NCI-H226 (cell line): ENCODE measurements at regions not wholly inside any gene's neighbourhood (a gene's known extent, or its start where the extent isn't known, plus 50 kb on each side); places are given as distances from the start of the nearest gene placed in this dataset.
"Not testable (repeated sequence)": the region's sequence is repeated elsewhere in the genome, so short reads cannot be mapped to it uniquely, and the experiment has no call there.

Experiments used
- DNase-seq: peaks from one replicate; pipeline ENCODE4 v3.0.0-alpha.2; 2015

DNA sequence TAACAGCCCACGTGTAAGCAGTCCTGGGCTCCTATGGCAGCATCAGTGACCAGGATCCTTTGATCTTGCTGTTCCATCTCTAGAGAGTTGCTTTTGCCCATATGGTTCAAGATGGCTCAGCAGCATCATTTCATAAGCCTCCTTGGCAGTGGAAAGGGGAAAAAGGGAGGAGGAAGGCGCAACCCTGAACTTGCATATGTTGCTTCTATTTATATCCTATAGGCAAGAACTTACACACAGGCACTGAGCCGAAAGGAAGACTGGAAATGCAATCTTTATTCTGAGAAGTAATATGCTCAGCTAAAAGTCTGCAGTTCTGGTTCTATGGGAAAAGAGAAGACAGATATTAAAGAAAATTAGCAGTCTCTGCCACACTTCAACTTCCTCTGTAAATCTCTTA, 167.7 kb upstream of the PLXNC1 start:
- DNase-seq: no peak

DNA sequence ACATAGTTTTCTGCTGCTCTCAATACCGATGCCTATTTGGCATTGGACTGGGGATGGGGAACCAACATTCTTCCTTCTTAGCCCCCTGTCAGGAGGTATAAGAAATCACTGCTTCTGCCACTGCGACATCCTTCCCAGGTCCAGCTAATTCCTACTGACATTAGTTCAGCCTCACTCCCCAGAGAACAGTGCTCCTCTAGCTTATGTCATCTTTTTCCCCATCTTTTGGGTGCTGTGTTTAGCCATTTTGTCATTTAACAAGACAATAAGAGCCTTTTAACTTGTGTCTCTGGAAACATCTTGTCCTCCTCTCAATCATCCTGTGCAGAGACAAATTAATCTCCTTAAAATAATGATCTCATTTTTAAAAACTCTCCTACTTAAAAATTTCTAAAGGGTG, 167.0 kb upstream of the PLXNC1 start:
- no peak for DNase-seq

DNA sequence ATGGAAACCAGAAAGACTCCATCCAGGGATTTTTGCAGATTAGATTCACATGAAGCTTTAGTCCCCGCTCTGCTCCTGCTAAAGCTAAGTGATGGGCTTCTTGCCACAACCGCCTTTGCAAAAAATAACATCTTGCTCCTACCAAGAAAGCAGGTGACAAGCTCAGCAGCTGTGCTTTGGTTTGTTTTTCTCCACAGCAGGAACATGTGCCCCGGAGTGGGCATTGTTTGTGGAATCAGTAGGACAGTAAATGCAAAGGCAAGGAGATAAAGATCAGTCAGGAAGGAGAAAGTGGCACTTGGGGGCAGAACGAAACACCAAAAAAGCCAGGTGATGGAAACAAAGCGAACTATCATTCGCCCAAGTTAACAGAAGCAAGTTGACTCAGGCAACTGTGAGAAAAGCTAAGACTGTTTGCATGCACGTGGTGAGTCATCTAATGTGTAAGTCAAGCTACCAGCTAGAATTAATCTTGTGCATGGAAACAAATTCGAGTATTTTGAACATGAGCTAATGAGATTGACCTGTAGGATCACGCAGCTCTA, 165.5 kb upstream of the PLXNC1 start:
- peak; percentile 66 for DNase-seq

DNA sequence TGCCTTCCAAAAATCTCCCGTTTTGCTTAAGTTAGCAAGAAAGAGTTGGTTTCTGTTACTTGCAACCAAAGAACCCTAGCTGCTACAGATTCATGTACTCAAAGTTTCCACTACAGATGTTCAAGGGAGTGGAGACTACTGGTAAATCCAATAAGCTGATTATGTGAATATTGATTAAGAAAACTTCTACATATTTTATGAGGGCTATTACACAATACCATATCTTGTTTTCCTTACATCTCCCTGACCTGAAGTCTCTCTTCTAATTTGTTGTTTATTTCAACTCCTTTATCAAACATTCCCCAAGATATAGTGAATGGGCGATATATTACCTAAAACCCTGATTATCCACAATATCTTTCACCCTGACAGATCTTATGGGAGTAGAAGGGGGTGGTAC, 164.4 kb upstream of the PLXNC1 start:
- no peak for DNase-seq

DNA sequence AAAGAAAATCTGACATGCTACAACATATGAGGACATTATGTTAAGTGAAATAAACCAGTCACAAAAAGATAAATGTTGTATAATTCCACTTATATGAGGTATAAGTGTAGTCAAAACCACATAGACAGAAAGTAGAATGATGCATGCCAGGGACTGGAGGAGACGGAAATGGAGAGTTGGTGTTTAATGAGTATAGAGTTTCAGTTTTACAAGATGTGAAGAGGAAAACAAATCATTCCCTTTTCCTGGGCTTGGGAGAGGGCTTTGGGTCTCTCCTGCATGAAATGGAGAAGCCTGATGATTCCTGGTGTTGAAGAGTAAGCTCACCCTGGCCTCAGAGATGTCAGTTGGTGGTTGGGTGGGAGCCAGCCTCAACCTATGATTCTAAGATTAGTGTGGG, 158.4 kb upstream of the PLXNC1 start:
- DNase-seq: no peak

DNA sequence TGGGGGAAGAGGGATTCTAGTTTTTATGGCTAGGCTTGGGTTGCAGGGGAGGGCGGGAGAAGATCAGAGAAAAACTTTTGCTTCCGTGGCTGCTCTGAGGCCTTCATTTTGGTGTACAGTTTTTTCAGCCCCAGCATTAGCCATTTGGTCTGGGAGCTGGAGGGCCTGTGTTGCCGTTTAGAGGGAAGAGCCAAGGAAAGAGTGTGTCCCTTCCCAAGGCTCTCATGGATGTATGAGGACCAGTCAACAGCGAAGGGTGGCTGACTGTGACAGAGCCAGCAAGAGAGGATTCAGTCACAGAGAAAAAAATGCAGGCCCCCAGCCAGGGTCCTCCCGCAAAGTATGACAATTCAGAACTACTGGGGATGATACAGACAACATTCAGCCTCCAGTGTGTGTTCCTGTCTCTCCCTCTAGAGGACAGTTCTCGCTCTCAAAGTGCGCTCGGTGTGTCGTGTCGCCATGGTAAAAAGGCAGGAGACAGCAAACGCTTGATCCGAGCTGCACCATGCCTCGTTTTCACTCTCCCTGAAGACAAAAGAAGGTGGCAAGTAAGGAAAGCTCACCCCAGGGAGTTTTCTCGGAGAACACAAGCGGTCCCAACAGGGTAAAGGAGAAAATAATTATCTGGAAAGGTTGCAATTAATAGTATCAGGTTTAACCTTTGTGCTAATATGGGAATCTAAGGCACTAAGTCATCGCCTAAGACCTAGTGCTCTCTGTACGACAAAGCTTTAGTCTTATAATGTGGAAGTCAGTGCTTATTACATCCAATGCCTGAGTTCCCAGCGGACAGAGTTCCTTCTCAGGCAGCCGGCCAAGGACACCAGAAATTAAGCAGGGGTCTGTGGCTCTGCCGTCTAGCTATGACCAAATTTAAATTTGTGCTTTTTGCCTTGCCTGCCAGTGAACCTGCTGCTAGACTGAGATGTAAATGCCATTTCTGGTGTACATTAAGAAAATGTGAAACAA, 157.3 kb upstream of the PLXNC1 start:
- DNase-seq: no peak

DNA sequence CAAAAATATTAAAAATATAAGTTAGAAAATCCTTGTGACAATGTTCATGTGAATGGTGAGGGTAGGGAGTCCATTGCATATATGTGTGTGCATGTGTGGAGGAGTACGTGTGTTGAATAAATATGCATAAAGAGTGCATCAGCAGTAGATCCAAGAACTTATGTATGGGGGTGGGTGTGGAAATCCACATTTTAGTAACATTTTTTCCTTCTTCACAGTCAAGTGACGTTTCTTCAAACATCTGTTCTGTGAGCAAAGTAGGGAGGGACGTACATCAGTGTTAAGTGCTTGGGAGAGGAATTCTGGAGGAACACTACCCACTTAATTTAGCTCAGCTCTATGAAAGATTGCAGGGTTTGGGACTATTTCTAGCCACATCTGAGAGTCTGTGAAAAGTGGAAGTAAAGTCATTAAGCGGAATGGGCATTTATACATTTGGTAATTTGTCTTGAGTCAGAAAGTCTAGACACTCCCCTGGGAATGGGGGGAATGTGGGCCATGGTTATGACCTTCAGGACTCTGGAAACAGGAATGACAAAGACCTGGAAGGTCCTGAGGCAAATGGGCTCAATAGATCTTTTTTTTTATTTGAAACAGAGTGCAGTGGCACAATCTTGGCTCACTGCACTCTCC, 156.4 kb upstream of the PLXNC1 start:
- no peak for DNase-seq

DNA sequence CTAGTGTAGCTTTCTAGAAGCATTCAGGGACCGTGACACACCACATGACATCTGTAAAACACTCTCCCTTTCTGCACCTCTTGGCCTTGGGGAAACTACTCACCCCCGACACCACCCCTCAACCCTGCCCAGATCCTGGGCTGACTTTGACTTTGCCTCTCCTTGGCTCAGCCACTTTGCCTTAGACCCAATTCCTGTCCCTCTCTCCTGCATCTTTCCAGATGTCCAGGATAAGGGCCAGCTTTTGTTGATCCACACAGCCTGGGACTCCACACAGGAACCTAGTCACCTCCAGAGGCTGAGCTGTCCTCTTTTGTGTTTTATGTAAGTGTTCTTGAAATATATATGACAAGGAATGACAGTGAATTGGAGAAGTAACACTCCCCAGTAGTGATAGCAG, 153.7 kb upstream of the PLXNC1 start:
- DNase-seq: no peak

DNA sequence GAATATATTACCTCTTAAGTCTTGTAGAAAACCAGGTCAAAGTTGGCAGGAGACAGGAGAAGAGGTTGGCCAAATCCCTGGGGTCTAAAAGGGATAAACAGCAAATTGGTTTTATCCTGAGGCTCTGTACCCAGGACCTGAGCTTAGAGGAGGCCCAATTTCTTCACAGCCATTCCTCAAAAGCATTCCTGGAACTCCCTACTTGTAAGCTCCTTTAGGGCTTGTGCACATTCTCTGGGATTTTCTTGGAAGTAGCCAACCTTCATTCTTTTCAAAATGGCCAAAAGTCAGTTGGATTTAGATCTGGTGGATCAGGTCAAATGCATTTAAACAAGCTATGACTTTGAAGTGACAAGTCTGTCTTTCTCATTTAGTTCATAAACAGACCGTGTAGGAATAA, 152.1 kb upstream of the PLXNC1 start:
- no peak for DNase-seq

DNA sequence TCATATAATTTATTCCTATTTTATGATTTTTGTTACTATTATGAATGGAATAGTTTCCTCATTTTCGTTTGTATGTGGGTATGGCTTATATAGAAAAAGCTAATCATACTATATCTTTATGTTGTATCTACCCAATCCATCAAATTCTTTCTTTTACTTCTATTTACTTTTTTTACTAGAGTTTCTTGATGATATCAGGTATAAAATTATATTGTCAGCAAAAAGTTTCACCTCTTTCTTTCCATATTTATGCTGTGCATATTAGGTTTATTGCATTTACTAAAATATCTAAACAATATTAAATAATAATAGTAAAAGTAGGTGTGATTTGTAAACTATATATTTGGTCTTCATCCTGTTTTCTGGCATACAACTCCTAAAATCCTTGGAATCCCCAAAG, 146.7 kb upstream of the PLXNC1 start:
- no peak for DNase-seq

DNA sequence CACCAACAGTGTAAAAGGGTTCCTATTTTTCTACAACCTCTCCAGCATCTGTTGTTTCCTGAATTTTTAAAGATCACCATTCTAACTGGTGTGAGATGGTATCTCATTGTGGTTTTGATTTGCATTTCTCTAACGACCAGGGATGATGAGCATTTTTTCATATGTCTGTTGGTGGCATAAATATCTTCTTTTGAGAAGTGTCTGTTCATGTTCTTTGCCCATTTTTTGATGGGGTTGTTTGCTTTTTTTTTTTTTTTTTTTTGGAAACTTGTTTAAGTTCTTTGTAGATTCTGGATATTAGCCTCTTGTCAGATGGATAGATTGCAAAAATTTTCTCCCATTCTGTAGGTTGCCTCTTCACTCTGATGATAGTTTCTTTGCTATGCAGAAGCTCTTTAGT, 145.5 kb upstream of the PLXNC1 start:
- not testable (repeated sequence) for DNase-seq

DNA sequence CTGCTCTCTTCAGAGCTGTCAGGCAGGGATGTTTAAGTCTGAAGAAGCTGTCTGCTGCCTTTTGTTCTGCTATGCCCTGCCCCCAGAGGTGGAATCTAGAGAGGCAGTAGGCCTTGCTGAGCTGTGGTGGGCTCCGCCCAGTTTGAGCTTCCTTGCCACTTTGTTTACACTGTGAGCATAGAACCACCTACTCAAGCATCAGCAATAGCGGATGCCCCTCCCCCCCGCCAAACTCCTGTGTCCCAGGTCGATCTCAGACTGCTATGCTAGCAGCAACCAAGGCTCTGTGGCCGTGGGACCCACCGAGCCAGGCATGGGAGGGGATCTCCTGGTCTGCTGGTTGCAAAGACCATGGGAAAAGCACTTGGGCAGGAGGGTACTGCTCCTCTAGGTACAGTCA, 140.5 kb upstream of the PLXNC1 start:
- DNase-seq: not testable (repeated sequence)

DNA sequence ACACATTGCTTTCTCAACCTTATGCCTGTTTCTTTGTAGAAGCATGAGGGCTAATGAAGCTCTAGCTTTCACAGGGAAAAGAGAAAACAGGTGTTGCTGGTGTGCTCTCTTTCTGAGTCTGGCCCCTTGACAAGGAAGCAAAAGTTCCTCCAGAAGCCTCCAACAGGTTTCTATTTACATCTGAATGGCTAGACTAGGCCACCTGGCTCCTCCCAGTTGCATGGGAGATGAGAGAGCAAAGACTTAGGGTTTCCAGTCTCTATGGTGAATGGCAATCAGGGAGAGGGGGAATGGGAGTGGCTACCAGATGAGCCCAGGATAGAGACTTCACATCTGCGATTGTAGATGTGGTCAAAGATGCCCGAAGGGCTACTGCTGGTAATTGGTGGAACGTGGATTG, 138.1 kb upstream of the PLXNC1 start:
- no peak for DNase-seq

DNA sequence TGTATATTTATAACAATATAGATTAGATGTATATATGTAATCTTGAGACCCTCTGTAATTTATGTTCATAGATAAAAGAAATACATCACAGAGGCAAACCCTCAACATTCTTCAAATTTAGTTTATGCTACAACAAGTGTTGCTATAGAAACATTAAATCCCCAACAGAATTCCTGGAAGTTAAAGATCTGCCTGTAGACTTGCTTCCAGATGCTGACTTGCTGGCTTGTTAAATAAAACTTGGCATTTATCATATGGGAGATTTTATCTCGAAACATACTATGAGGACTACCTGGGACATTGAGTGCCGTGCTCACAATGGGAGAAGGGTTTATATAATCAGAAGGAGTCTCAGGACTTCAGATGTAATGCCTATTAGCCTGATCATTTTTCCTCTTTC, 136.3 kb upstream of the PLXNC1 start:
- no peak for DNase-seq

DNA sequence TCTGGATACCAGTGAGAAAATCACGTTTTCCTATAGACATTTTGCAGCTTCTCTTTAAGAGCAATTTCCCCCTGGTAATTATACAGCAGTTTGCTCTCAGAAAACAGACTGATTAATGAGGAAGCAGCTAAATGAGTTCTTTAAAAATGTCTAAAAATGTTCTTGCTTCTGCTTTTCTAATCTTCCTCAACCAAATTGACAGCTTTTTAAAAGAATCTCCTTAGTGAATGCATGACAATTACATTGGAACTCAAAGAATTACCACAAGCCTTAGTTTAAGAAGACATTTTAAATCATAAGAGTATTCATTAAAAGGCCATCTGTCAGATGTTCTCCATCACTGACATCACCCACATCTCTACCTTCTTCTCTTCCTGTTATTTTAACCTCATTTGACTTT, 135.8 kb upstream of the PLXNC1 start:
- no peak for DNase-seq

DNA sequence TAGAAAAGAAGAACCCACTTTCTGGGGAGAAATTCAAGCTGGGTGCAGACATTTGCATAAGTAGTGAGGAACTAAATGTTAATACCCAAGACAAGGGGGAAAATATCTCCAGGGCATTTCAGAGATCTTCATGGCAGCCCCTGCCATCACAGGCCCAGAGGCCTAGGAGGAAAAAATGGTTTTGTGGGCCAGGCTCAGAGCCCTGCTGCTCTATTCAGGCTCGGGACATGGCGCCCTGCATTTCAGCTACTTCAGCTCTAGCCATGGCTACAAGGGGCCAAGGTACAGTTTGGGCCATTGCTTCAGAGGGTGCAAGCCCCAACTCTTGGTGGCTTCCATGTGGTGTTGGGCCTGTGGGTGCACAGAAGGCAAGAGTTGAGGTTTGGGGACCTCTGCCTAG, 131.1 kb upstream of the PLXNC1 start:
- not testable (repeated sequence) for DNase-seq

DNA sequence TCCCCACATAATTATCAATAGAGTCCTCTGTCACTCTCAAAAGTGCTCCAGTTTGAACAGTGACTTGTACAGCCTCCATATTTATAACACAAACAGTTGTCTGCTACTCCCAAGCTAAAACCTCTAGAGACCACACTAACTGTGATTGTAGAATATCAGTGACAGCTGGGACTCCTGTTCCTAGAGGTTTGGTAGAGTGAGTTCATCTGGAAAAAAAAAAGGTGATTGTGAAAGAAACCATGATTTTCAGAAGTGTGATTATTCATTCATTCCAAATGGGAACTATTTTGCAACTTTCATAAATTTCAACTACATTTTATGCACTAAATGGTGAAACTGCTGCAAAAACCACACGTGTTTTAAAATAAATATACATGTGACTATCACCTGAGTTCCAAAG, 128.0 kb upstream of the PLXNC1 start:
- no peak for DNase-seq

DNA sequence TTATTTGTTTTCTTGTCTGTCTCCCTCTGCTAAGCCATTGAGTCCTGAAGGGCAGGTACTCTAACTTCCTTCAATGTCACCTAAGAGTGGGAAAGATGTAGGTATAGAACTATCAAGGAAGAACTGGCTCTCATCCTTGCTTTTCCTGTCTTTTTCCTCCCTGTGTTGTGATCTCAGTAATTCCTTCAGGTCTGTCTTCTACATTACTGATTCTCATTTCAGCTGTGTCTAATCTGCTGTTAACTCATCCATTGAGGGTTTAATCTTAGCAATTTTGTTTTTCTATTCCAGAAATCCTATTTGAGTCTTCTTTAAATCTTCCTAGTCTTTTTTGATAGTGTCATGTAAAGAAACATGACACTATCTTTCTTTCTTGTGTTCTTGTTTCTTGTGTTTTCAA, 124.5 kb upstream of the PLXNC1 start:
- no peak for DNase-seq

DNA sequence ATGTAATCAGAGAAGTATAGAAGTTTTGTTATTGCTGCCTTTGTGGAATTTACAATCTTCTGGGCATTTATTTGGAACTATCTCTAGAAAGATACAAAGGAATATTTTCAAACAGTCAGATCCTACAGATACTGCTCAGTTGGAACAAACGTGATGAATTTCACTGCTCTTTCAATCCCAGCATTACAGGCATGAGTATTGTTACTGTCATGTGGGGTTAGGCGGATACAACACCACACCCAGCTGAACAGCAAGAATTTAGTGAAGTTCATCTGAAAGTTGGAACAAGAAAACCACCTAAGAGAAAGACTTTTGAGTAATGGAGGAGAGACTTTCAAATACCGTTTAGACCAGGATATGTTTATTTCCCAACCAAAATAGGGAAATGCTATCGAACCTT, 123.3 kb upstream of the PLXNC1 start:
- DNase-seq: no peak

DNA sequence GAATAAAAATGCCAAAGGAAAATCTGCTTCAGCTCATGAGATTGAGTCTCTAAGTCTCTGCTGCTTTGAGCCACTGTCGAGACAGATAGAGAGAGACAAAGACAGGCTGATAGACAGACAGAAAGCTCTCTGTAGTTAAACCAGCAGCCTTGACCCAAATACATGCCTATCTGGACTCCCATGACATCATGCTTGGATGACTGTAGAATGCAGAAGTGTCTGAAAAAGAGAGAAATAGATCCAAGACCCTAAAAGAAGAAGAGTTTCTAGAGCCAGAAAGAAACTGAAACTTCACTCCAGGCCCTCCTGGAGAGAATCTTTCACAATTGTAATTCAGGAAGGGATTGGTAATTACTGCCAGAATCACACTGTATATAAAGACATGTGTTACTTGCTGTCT, 122.6 kb upstream of the PLXNC1 start:
- DNase-seq: no peak

DNA sequence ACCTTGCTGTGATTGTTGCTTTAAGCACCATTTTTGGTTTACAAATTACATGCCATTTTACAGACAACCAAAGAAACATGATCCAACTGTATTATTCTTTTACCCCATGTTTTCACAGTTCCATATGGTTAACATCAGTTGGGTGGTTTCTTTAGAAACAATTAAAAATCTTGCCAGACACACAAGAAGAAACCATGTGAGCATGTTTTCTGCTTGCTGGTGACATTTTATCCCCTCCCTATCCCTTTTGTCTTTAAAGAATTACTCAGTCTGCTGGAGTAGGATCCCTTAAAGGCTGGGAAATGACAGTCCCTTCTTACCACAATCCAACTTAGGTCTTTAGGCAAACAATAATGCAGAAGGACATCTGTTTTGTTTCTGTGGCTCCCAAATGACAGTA, 121.8 kb upstream of the PLXNC1 start:
- no peak for DNase-seq

DNA sequence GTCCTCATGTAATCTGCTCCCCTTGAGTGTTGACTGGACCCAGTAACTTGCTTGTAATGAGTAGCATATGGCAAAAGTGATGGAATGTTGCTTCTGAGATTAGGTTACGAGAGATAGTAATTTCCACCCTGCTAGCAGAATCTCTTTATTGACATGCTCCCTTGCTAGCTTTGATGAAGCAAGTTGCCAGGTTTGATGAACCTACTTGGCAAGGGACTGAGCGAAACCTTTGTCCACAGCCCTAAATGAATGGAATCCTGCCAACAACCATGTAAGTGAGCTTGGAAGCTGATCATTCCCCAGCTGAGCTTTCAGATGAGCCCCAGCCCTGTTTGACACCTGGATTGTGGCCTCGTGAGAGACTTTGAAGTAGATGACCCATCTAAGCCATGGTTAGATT, 120.8 kb upstream of the PLXNC1 start:
- DNase-seq: no peak

DNA sequence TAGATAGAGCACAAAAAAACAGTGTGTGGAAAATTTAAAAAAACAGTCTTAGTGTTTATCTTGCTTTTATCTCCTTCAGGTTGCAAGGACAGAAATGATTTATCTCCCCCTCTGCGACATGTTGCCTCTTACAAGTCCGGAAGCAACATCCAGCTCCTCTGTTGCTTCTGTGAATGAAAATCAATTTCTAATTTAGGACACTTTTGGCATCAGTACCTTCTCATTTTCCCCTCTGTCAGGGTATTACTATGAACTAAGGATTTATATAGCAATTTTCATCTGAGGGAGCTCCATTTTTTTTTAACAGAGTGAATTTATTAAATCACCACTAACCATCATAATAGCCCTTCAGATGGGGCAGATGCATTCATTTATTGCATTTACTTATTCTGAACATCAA, 116.6 kb upstream of the PLXNC1 start:
- DNase-seq: no peak

DNA sequence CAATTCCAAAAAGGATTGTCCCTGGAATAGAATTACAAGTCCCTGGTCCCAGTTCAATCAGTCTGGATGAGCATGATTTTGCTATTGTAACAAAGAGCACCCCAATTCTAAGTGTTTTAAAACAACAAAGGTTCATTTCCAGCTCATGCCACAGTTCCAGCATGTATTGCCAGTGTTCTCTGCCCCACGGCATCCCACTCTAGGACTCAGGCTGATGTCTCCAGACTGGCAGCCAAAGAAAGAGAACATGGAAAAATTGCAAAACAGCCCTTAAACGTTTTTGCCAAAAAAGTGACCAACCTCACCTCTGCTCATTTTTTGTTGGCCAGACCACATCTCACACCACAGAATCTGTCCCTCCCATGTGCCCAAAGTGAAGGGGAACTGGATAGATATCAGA, 116.0 kb upstream of the PLXNC1 start:
- no peak for DNase-seq
